Hindlimb muscle (tissue), 1 donor: ENCODE measurements at regions not wholly inside any gene's neighbourhood (a gene's known extent, or its start where the extent isn't known, plus 50 kb on each side); places are given as distances from the start of the nearest gene placed in this dataset.

Experiments used
- DNase-seq: peaks from one replicate; pipeline ENCODE4 v3.0.0-alpha.2; 2013

- no peak for DNase-seq
These were observed 172.8 kb upstream of the PLEKHG7 start for GRCh38 chr12:92529944-92530343.

- no peak for DNase-seq
These were observed 174.2 kb upstream of the PLEKHG7 start for GRCh38 chr12:92528586-92528985.

DNA sequence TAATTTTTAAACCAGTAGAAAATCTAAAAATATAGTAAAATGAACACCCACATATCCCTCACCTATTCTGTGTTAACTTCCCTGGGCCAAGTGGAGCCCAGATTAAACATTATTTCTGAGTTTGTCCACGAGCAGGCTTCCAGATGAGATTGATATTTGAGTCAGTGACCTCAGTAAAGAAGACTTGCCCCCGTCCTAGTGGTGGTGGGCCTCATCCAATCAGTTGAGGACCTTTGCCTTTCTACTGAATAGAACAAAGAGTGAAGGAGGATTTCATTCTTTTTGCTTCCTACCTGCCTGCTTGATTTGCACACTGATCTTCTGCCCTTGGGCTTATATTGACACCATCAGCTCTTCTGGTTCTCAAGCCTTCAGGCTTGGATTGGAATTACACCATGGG is 174.7 kb upstream of the PLEKHG7 start:
- no peak for DNase-seq

GRCh38 chr12:92524489-92524888 is 178.3 kb upstream of the PLEKHG7 start:
- DNase-seq = no peak

DNA sequence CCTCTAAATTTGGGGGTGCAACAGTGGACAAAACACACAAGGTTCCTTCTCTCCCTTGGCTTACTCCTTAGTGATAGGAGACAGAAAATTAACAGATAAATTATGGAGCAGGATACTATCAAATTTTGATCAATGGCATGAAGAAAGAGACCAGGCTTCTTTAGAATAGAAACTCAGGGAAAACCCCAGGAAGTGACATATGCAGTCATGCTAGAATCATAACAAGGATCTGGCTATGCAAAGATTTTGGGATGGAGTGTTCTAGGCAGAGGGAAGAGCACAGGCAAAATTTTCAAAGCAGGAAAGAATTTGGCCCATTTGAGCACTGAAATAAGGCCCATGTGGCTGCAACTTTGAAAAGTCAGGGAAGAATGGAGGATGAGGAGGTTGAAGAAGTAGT is 182.3 kb upstream of the PLEKHG7 start:
- no peak for DNase-seq

DNA sequence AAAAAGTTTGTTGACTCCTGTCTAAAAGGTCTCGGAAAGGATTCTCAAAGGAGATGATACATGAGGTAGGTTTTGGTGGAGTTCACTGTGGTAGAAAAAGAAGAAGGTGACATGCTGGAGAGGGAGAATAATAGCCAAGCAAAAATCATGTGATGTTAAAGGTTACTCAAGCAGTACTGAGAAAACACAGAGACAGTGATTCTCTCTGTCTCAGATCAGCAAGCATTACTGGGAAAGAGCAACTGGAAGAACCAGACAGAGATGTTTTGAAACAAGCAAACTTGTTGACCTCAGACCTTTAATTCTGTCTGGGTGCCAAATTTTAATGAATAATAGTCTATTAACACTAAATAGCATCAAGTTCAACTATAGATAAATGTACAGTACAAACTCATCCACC is 183.5 kb upstream of the PLEKHG7 start:
- DNase-seq = no peak

DNA sequence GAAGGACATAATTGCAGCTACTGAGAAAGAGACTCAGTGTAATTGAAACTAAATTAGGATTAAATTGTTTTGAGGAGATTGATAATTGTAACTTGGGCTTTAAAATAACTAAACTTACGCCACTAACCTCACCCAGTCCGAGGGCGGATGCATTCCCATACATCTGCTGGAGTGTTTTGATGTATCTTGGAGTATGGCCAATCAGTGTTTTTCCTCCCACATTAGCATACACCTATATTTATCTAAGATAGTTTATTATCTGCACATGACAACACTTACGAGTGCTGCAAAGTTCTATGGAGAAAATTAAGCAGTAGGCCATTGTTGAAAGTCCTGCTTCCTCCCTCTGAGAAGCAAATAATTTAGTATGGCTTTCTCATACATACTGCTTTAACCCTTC is 184.7 kb upstream of the PLEKHG7 start:
- DNase-seq = no peak

- no peak for DNase-seq
These were observed 186.6 kb upstream of the PLEKHG7 start for GRCh38 chr12:92516277-92516600.

DNA sequence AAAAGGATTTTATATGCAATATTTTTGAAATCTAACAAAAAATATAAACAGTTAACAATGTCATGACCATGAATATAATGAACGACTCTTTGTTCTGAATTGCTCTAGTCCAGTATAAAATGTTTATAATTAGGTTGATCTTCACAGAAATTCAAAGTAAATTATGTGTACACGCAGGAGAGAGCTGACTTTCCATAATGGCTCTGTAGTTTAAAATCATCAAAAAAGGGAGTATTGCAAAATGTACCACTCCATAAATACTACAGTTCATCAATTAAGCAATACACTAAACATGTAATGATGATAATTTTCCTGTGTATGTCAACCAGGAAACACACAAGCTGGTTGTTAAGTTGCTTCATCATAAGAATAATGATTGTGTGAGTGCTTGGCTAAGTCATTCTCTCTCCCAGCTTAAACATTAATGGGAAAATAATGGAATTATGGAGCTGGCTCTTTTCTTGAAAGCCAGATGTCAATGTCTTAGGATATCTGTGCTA is 189.5 kb upstream of the PLEKHG7 start:
- no peak for DNase-seq

DNA sequence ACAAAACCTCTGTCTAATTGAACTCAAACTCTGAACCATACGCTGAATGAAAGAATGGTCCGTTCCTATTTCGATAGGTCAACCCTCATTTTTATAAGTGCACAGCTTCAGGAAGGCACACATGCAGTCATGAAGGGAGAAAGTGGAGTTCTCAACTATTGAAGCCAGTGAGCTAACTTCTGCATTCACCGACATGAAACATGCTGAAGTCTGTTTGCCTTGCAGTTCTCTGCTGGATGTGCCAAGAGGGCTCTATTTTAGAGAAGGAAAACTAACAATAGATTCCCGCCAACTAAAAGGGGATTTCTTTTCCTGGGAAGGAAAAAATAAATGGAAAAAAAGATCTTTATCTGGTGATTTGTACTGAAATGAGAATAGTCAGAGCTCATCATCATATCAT is 191.0 kb upstream of the PLEKHG7 start:
- no peak for DNase-seq

DNA sequence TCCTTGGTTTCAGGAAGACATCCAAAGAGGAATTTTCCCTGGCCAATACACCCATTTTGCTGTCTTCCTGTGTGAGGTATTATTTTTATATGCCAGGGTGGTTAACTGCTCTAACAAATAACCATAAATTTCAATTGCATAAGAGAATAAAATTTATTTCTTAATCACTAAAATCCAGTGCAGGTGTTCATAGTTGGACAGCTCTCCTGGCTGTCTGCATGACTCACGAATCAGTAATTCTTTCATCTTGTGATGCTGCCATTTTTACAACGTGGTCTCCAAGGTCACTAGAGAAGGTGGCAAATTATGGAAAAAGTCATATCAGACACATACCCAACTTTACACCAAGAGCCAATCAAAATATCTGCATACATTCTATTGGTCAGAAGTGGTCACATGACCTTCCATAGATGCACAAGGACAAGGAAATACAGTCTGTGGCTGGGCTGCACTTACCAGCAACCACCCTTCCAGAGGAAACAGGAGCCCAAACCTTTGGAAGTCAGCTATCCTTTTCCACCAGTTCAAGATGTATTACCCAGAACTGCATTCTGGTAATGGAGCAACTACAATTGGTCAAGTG is 193.5 kb upstream of the PLEKHG7 start:
- DNase-seq = no peak

DNA sequence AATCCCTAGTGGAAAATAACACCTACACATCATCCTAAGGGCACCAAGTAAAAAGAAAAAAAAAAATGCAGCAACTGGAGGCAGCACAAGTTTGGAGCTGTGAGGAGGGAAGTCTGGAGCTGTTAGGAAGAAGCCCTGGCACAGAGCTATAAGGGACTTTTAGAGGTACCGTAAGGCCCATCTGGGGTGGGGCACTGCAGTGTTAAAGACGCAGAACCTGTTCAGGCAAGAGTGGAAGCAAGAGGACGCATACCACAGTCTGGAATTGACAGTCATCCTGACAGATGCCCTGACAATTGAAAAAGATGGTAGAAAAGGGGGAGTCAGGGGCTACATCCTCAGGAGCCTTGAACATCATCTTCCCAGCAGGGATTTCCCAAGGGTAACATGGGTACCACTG is 195.9 kb upstream of the PLEKHG7 start:
- DNase-seq = no peak

DNA sequence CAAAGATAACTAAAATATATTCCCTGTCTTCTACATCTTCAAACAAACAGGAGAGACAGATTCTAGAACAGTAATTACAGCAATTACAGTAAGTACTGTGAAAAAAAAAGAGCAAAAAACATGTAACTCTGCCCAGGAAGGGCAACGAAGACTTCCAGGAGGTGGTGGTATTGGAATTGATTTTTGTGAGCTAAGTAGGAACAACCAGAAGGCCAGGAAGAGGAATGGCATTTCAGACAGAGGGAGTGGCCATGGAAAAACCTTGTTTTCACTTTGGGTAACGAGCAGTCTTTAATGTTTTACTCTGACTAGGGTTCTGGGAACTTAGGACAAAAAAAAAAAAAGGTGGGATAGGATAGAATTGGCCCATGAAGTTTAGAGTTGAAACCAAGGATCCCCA is 196.3 kb upstream of the PLEKHG7 start:
- no peak for DNase-seq

DNA sequence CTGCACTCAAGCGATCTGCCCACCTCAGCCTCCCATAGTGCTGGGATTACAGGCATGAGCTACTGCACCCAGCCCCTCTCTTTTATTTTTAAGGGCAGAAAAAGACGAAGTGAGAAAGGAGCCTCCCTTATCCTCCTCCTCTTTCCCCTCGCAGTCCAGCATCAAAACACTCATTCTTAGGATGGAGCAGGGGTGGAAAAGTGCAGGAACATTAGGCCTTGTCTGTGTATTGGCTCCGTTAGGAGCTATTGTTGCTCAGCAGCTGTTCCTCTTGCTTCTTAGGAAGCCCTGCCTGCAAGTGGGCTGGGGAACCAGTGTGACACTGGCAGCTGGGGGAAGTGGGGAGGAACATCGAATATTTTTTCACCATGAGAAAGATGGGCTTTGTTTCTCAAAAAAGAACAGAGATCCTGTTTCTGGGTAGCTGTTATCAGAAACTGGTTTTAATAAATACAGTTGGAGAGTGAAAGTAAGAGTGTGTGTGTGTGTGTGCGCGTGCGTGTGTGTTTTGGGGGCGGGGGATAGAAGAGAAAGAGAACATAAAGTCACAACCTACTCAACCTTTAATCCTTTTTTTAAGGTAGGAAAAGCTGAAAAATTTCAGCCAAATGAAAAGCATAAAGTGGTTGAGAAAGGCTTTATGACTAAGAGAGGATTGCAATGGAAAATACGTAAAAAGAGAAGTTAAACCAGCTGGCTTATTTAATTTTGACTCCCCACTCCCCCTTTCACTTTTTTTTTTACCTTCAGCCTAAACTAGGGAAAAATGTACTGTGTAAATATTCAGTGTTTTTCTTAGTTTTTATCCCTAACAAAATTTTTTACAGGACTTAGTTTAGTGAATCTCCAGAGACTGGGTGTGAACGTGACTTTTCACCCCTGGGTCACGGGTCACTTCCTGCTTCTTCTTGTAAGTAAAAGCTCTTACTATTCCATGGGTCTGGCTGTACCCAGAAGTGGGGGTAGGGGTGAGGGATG is 197.2 kb upstream of the PLEKHG7 start:
- DNase-seq = peak; percentile 65

DNA sequence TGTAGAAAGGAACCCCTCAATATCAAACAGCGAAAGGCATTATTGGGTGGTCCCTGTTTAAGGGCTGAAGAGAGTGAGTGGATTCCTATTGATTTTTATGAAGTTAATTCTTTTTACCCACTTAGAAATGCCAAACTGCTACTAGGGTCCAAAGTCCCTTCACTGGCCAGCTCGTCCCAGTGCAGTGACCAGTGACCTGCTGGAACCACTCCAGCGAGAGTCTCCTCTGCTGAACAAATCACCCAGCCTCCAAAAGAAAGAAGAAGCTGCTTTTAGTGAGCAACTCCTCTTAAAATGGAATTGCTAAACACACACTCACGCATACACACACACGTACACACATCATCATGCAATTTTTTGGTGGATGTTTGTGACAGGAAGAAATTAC is 198.2 kb upstream of the PLEKHG7 start:
- DNase-seq = no peak

DNA sequence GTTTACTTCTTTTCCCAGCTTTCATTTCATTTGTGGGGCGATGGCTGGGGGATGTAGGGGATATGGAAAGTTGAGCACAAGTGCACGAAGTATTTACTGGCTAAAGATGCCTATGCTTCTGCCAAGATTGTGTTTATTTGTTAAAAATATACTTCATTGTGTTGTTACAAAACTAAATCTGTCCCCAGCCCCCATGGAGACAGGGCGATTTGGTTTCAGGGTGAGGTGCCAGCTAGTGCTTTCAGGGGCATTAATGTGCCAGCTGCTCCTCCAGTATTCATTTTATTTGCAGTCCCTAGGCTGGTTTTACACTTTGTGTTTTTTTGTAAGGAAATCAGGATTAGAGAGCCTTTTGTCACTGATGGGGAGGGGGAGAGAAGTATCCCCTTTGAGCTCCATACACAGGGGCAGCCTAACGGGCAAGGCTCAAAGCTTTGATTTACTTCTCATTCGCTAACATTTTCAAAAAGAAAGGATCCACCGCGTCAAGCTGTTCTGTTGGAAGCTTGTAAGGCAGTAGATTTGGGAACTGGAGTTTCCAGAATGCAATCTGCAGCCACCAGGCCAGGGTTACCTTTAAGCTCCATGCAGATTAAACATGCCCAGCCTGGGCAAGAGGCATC is 198.7 kb upstream of the PLEKHG7 start:
- DNase-seq = peak; percentile 66

- peak; percentile 50 for DNase-seq
These were observed 199.5 kb upstream of the PLEKHG7 start for GRCh38 chr12:92503029-92503931.

DNA sequence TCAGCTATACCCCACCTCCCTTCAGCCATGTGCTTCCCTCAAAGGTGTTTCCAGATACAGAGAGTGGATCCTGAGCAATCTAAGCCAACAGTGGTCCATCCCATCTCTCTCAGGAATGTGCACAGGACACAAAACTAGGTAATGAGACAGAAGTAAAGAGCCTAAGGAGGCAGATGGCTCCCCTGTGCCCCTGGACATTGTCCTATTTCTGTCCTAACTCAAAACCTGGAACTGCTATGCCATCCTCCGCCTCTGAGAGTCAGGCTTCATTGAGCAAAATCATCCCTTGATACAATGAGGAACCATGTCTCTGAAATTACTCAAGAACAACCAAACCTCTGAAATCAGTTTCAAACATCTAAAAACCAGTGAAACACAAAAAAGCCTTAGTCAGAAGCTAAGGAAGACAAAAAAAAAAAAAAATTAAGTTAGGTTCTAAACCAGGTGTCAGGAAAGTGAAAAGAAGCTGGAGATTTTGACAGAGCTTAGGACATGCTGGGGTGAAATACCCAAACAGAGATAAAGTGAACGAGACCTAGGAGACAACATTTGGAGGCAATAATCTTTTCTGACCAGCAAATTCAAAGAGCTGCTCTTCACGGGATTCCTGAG is 200.3 kb upstream of the PLEKHG7 start:
- DNase-seq = no peak

- no peak for DNase-seq
These were observed 206.0 kb upstream of the PLEKHG7 start for GRCh38 chr12:92496790-92497189.

DNA sequence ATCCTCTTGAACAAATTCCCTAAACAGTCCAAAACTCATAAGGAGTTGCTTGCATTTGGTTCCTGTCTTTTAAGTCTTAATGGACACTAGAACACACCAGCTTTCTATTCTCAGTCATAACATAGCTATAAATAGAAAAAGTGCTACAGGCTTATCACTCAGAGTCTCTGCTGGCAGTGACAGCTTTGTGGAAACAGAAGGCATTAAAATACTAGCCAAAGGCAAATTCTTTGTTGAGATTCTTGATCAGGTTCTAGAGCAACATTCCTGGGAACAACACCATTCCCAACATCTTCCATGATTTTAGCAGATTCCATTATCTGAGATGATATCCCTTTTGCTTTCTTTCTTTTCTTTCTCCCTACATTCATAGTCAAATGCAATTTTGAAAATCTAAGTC is 207.7 kb upstream of the PLEKHG7 start:
- DNase-seq = no peak

DNA sequence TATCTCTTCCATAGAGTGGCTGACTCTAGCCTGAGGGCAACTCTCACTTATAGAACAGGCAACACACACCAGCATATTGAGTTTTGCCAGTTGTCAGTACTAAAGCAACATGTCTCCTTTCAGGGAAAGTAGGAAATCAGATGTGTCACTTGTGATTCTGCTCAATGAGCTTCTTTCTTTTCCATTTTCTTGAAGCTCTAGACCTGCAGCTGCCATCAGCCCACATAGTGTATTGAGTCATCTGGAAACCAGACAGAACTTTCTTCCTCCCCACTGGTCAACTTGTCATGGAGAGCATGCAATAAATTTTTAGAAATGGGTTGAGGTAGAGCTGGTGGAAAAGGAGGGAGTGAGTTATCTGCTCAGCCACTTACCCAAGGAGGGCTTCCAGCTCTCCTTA is 209.0 kb upstream of the PLEKHG7 start:
- DNase-seq = no peak

DNA sequence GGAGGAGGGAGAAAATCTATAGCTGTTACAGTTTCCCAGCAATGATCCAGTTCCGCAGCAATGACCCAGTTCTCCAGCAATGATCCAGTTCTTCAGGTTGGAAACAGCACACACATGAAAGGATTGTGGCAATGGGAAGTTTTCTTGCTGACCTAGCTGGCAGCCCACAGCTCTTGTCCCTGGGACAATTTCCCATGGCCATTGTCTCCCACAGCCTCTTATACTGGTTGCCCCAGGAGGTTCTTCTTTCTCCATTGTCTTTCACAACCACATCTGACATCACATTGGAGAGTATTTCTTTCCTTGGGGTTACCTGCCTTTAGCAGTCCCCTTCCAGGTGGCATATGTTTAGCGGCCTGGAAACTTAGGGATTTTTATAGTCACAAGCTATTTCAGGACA is 209.8 kb upstream of the PLEKHG7 start:
- DNase-seq = no peak
